GM12892 (cell line): ENCODE measurements at regions not wholly inside any gene's neighbourhood (a gene's known extent, or its start where the extent isn't known, plus 50 kb on each side); places are given as distances from the start of the nearest gene placed in this dataset.

Experiments
- POLR2A ChIP-seq: IDR thresholded peaks from 2 replicates; pipeline ENCODE4 v1.6.1; 2011; ENCODE audit warnings: low read depth, low read length, control low read depth
- POLR2AphosphoS5 ChIP-seq: IDR thresholded peaks from 2 replicates; pipeline ENCODE4 v1.6.1; 2011; ENCODE audit warnings: low read depth, low read length, control low read depth
- TAF1 ChIP-seq: IDR thresholded peaks from 2 replicates; pipeline ENCODE4 v1.6.1; 2011; ENCODE audit warnings: low read depth, mild to moderate bottlenecking, control low read depth, low read length, borderline replicate concordance

DNA sequence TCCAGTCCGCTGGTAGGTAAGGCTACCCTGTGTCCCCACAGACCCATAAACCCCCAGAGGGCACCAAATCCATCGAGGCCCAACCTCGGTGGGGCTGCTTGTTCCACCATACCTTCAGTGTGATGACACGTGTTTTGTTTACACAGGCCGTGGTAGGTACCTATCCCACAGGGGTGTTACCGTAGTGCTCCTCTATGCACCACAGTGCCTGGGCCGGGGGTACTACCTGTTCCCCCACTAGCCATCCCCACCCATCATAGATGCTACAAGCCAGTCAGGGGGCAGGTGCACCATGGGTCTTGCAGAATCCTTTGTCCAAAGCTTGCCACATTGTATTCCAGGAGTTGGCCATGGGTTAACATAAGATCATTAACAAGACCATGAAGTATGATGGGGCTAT is 796.2 kb downstream of the EFNA5 start:
- TF ChIP-seq POLR2AphosphoS5 (no peak), POLR2A (no peak), TAF1 (no peak)
